Endothelial cell of umbilical vein (primary cell): ENCODE measurements at regions not wholly inside any gene's neighbourhood (a gene's known extent, or its start where the extent isn't known, plus 50 kb on each side); places are given as distances from the start of the nearest gene placed in this dataset.

Experiments used
- BruUV-seq: library from RNA; stranded (reverse); fragments of 400-500 nt; replicated peaks from 2 replicates; lab custom pipeline; 2021; lab: Mats Ljungman, UMichigan
- CTCF ChIA-PET: fragments of 300-600, 350-600 bp; sonication (Branson Sonifier 250); formaldehyde crosslinking; loops from one replicate; lab custom pipeline; 2021; ENCODE audit warnings: antibody characterized with exemption, inconsistent platforms; lab: Charles Lee
- POLR2A ChIA-PET: fragments of 300-600, 350-600 bp; sonication (Branson Sonifier 250); formaldehyde crosslinking; loops from one replicate; lab custom pipeline; 2021; ENCODE audit warnings: antibody characterized with exemption, inconsistent platforms; lab: Charles Lee
- DNase-seq: peaks from one replicate; pipeline ENCODE4 v3.0.0-alpha.2; 2011; ENCODE audit warnings: low read depth, low spot score
- FAIRE-seq: peaks from 2 replicates; lab custom pipeline; 2011; peaks lifted over from hg19 to GRCh38; lab: Jason Lieb, UNC
- H2AFZ ChIP-seq: 2 replicates; pipeline ENCODE4 v1.6.0; 2012; ENCODE audit warnings: low read depth, low read length, control low read depth, inconsistent platforms
- H3K27ac ChIP-seq: 2 replicates; pipeline ENCODE4 v1.5.1; 2011; ENCODE audit warnings: low read depth, mild to moderate bottlenecking, control low read depth, low read length, moderate library complexity; ENCODE audit not compliant: insufficient read depth
- H3K27me3 ChIP-seq, 2 experiments: 2 replicates each; pipeline versions ENCODE4 v1.6.0 to v1.6.1; 2011; ENCODE audit warnings: low read length in 2 of 2, mixed read lengths in 1 of 2; ENCODE audit not compliant: control insufficient read depth in 2 of 2, insufficient read depth in 2 of 2
- H3K36me3 ChIP-seq, 2 experiments: 2 replicates in 1 of 2; 3 replicates in 1 of 2; pipeline ENCODE4 v1.5.1; 2011; ENCODE audit warnings: low read length in 2 of 2, mild to moderate bottlenecking in 1 of 2, moderate library complexity in 1 of 2; ENCODE audit not compliant: control insufficient read depth in 2 of 2, insufficient read depth in 2 of 2; ENCODE audit errors: extremely low read depth in 1 of 2
- H3K4me1 ChIP-seq: 3 replicates; pipeline ENCODE4 v1.5.1; 2011; ENCODE audit warnings: mild to moderate bottlenecking, low read length; ENCODE audit not compliant: control insufficient read depth, insufficient read depth; ENCODE audit errors: extremely low read depth
- H3K4me2 ChIP-seq: 2 replicates; pipeline ENCODE4 v1.6.1; 2011; ENCODE audit warnings: low read length, control low read depth, mixed read lengths; ENCODE audit not compliant: insufficient read depth
- H3K4me3 ChIP-seq, 3 experiments: fragments of 200-600 bp in 1 of 3; sonication (generic), shearing (Covaris generic) in 1 of 3; replicated peaks in 1 of 3; 2 replicates each; pipeline ENCODE4 v1.5.1; 2011 to 2016; ENCODE audit warnings: control low read depth in 3 of 3, low read length in 3 of 3, mild to moderate bottlenecking in 2 of 3, inconsistent platforms in 1 of 3, low read depth in 1 of 3, moderate library complexity in 1 of 3; ENCODE audit not compliant: insufficient read depth in 1 of 3
- H3K79me2 ChIP-seq: 2 replicates; pipeline ENCODE4 v1.6.0; 2012; ENCODE audit warnings: low read length, inconsistent platforms; ENCODE audit not compliant: control insufficient read depth, insufficient read depth
- H3K9ac ChIP-seq: replicated peaks from 2 replicates; pipeline ENCODE3; 2011; ENCODE audit warnings: low read length, control low read depth; ENCODE audit not compliant: insufficient read depth; ENCODE audit errors: extremely low read depth
- H3K9me1 ChIP-seq: replicated peaks from 3 replicates; pipeline ENCODE4 v1.6.0; 2011; ENCODE audit warnings: mild to moderate bottlenecking, low read length; ENCODE audit not compliant: control insufficient read depth, insufficient read depth; ENCODE audit errors: extremely low read depth
- H3K9me3 ChIP-seq: replicated peaks from 2 replicates; pipeline ENCODE4 v1.5.1; 2012; ENCODE audit warnings: low read length, inconsistent platforms; ENCODE audit not compliant: control insufficient read depth, insufficient read depth
- H4K20me1 ChIP-seq: replicated peaks from 2 replicates; pipeline ENCODE3; 2011; ENCODE audit warnings: mild to moderate bottlenecking, low read length; ENCODE audit not compliant: control insufficient read depth, insufficient read depth; ENCODE audit errors: extremely low read depth
- EZH2 ChIP-seq: IDR thresholded peaks from 2 replicates; pipeline ENCODE4 v1.6.1; 2012; ENCODE audit warnings: borderline replicate concordance, low read depth, mild to moderate bottlenecking, moderate library complexity, low read length, inconsistent platforms; ENCODE audit not compliant: severe bottlenecking
- FOS ChIP-seq: IDR thresholded peaks from 2 replicates; pipeline ENCODE4 v1.6.1; 2011; ENCODE audit warnings: mild to moderate bottlenecking, low read length, moderate library complexity, borderline replicate concordance; ENCODE audit not compliant: insufficient read depth
- GATA2 ChIP-seq: IDR thresholded peaks from 2 replicates; pipeline ENCODE4 v1.7.0; 2011; ENCODE audit warnings: low read depth, mild to moderate bottlenecking, moderate library complexity, mixed read lengths, low read length; ENCODE audit not compliant: insufficient read length, insufficient read depth
- JUN ChIP-seq: IDR thresholded peaks from 2 replicates; pipeline ENCODE4 v1.6.1; 2011; ENCODE audit warnings: borderline replicate concordance, low read depth; ENCODE audit not compliant: insufficient read length, insufficient read depth
- MYC ChIP-seq: IDR thresholded peaks from one replicate; pipeline ENCODE4 v1.6.1; 2011; ENCODE audit warnings: mild to moderate bottlenecking, low read depth, low read length
- POLR2A ChIP-seq: IDR thresholded peaks from 2 replicates; pipeline ENCODE4 v1.6.1; 2012; ENCODE audit warnings: low read depth, mild to moderate bottlenecking, control low read depth, low read length
- POLR2AphosphoS5 ChIP-seq: IDR thresholded peaks from 2 replicates; pipeline ENCODE4 v1.6.1; 2012; ENCODE audit warnings: low read depth, mild to moderate bottlenecking, control low read depth, low read length, moderate library complexity; ENCODE audit not compliant: insufficient read depth
- dilution Hi-C: fragments of 300-500 bp; cut with MboI; formaldehyde crosslinking; loops from one replicate; pipeline ENCODE4 v1.15.0; 2019; ENCODE audit warnings: low sequenced_read_pairs; ENCODE audit not compliant: extremely low pct_ligation_motif_present
- intact Hi-C: fragments of 100-400 bp; cut with micrococcal nuclease; formaldehyde crosslinking; loops from one replicate; pipeline ENCODE4 v1.10.0; 2022
- TF ChIP-seq, protein P1 (sequence below), 2 donors: IDR thresholded peaks; 1 replicate in 1 of 2; 2 replicates in 1 of 2; pipeline ENCODE4 v1.5.1; 2011; ENCODE audit warnings: low read length in 2 of 2, mild to moderate bottlenecking in 2 of 2, moderate library complexity in 2 of 2, control low read depth in 1 of 2, inconsistent platforms in 1 of 2, low read depth in 1 of 2; ENCODE audit not compliant: insufficient read depth in 1 of 2; ENCODE audit errors: extremely low read depth in 1 of 2
- TF ChIP-seq, protein P2 (sequence below): IDR thresholded peaks from 2 replicates; pipeline ENCODE4 v1.6.1; 2011; ENCODE audit not compliant: insufficient read depth, insufficient read length

DNA sequence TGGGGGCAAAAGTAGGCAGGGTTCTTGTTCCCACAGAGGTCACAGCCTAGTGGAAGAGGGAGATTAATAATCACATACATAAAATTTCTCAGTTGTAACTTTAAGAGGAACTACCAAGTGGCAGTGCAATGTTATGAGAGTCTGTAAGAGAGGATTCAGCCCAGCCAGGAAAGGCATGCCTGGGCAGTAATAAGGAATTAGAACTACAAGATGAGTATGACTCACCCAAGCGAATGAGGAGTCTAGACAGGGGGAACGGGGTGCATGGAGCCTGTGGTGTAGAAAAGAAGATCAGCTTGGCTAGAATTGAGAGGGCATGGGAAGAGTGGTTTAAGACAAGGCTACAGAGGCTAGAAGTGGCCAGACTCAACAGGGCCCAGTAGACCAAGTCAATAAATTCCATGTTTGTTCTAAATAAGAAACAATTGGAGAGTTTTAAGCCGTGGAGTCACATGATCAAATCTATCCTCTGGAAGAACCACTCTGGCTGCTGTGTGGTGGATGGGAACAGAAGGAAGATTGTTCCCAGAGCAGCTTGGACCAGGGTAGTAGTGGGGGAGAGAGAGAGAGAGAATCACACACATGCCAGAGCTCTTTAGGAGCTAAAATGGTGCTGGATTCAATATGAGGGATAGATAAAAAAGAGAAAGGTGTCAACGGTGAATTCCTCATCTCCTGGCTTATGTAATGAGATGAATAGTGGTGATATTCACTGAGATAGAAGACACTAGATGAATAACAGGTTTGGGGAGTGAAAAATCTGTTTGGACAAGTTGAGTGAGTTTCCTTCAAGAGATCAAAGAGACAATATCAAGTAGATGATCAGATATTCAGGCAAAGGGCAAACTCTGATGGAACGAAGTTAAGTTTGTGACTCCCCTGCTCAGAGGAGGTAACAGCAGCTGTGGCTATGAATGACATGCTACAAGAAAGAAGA lies 265.1 kb downstream of the FGFR2 start:
- H3K4me3 ChIP-seq, result no peak overlapping the region
- no peaks in the 10 kb centered on the region for H4K20me1 ChIP-seq
- H3K36me3 ChIP-seq, result no peaks in the 10 kb centered on the region
- BruUV-seq, result no TSS peak
- CTCF ChIA-PET, result no interaction called here
- intact Hi-C loops, result no loop called here
- TF ChIP-seq, protein P1, sequence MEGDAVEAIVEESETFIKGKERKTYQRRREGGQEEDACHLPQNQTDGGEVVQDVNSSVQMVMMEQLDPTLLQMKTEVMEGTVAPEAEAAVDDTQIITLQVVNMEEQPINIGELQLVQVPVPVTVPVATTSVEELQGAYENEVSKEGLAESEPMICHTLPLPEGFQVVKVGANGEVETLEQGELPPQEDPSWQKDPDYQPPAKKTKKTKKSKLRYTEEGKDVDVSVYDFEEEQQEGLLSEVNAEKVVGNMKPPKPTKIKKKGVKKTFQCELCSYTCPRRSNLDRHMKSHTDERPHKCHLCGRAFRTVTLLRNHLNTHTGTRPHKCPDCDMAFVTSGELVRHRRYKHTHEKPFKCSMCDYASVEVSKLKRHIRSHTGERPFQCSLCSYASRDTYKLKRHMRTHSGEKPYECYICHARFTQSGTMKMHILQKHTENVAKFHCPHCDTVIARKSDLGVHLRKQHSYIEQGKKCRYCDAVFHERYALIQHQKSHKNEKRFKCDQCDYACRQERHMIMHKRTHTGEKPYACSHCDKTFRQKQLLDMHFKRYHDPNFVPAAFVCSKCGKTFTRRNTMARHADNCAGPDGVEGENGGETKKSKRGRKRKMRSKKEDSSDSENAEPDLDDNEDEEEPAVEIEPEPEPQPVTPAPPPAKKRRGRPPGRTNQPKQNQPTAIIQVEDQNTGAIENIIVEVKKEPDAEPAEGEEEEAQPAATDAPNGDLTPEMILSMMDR (IDR thresholded peaks at IDR 0.05; ENCODE audit: extremely low read depth in 1 of 2, insufficient read depth in 1 of 2, low read depth in 1 of 2, low read length in 2 of 2), result no peak
- TF ChIP-seq FOS, result no peak
- TF ChIP-seq, protein P2, sequence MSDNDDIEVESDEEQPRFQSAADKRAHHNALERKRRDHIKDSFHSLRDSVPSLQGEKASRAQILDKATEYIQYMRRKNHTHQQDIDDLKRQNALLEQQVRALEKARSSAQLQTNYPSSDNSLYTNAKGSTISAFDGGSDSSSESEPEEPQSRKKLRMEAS, result no peak
- no peak for TF ChIP-seq GATA2
- TF ChIP-seq POLR2AphosphoS5, result no peak
- no peak for TF ChIP-seq MYC
- TF ChIP-seq POLR2A, result no peak
- TF ChIP-seq JUN, result no peak
- TF ChIP-seq EZH2, result no peak
- FAIRE-seq, result no peak
- H3K9ac ChIP-seq, result no peak overlapping the region
- no peaks in the 10 kb centered on the region for H3K79me2 ChIP-seq
- H3K9me3 ChIP-seq, result no peaks in the 10 kb centered on the region
- H3K27ac ChIP-seq, result no peak overlapping the region
- H3K27me3 ChIP-seq, result no peaks in the 10 kb centered on the region
- POLR2A ChIA-PET, result no interaction called here
- dilution Hi-C loops, result no loop called here
- H3K4me1 ChIP-seq, result no peaks in the 10 kb centered on the region
- no peak overlapping the region for H2AFZ ChIP-seq
- no peak for DNase-seq
- no peaks in the 10 kb centered on the region for H3K9me1 ChIP-seq
- H3K4me2 ChIP-seq, result no peak overlapping the region
